SW480 (cell line): ENCODE measurements at regions not wholly inside any gene's neighbourhood (a gene's known extent, or its start where the extent isn't known, plus 50 kb on each side); places are given as distances from the start of the nearest gene placed in this dataset.
A peak's percentile ranks its signal among the peaks of the same experiment; 100 is the strongest.

ENCODE experiments used
- DNase-seq: peaks from one replicate; pipeline ENCODE4 v3.0.0-alpha.2; 2016; ENCODE audit warnings: low spot score

DNA sequence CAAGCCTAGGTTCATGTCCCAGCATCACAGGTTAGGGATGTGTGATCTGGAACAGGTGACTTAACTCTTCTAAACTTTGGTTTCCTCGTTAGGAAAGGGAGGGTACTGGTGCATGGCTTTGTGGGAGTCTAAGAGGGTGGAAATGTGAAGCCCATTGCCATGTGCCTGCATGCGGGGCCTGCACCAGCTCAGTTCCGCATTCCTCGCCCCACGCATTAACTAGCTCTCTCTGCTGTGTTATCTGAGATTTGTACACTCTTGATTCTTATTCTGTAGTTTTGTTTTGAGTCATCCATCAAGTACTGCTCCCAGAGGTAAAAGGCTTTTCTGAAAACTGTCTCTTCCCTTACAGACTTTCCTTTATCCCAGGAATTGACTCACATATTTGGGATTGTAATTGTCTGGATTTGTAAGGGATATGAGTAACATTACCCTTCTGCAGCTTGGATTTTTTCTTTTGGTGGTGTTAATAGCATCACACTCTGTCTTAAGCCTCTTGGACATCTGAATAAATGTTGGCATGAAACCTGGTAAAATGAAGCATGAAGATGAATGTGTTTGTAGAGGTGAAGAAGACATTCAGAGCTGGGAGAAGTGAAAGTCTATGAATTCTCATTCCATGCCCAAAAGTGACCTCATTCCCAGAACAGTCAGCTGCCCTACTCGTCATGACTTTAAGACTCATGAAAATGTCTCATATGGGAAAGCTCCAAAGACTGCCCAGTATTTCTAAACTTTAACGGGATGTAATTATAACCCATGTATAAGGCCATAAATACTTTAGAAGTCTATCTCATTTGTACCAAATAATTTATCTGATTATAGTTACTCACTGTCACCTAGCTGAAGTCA lies 357.3 kb downstream of the FOXA2 start:
- no peak for DNase-seq

- no peak for DNase-seq
Observed at GRCh38 chr20:22223236-22223635, 361.1 kb downstream of the FOXA2 start.

DNA sequence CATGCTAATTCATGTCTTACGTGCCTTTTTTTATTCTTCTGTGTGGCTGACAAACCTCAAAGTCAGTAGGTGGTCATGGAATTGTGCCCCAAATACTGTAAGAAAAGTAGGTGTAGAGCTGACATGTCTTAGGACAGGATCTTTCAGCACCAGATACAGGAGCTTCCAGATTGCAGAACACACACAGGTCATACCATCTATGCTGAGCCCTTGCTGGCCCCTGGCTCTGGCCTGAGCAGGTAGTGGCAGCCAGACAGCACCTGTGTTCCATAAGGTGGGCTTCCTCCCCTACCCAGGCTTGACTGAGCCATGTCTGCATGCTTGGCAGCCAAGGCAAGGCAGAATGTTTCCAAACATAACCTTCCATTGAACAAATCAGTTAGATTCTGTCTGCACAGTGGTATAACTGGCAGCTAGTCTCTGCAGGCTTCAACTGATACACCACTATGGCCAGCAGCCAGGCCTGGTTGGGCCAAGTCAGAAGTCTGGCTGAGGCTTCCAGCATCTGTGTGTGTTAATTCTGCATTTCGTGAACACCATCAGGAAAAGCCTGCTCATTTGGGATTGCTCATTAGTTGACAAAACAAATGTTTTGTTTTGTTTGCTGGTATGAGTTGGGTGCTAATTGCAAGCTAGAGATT lies 366.5 kb downstream of the FOXA2 start:
- DNase-seq = no peak

DNA sequence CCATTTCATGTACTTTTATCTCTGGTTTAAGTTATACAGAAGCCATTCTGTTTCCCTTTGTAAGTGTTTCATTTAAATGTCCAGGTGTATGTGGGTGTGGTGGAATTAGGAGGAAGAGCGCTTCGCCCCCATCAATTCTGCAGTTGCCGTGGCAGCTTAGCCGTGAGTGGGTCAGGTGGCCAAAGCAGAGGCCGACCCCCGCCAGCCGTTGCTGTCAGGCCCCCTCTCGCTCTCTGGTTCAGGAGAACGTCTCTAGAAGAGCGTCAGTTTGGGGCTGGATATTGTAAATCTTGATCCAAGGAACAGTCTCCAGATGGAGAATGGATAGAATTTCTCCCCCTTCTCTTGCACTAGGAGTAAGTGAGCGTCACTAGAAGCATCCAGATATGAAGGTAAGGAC lies 367.4 kb downstream of the FOXA2 start:
- no peak for DNase-seq

GRCh38 chr20:22214296-22214695 lies 370.1 kb downstream of the FOXA2 start:
- DNase-seq = no peak

DNA sequence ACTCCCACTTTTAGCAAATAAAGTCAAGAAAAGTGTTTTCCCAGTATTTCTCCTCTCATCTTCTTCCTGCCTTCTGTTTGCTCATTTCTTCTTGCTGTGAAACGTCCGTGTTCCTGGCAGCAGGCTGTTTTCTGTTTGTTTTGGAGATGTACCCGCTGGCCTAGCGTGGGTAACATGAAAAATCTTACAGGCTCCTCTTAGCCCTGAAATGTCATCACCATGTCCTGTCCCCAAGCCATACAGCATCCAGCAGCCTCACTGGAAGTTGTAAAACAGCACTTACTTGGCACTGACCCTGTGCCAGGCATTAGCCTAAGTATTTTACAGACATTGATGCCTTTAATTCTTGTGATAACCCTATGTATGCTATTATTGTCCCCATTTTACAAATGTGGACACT lies 371.1 kb downstream of the FOXA2 start:
- DNase-seq = no peak

GRCh38 chr20:22207280-22207679 lies 377.1 kb downstream of the FOXA2 start:
- peak; percentile 17 for DNase-seq

DNA sequence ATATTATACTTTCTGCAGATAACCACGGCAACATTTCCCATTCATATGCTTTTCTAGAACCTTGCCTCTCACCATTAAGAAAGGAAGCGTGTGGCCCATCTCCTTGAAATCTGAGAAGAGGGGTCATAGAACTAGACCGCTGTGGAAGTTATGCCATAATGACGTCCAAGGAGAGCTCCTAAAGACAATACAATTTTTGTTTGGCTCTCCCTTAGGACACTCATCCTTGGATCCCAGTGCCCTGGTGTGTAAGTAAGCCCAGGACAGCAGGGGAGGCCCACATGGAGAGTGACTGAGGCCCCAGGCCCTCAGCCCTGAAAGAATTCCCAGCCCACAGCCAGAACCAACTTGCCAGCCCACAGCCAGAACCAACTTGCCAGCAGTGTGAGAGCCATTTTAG lies 379.6 kb downstream of the FOXA2 start:
- no peak for DNase-seq

GRCh38 chr20:22182148-22182547 lies 402.2 kb downstream of the FOXA2 start:
- DNase-seq = no peak

DNA sequence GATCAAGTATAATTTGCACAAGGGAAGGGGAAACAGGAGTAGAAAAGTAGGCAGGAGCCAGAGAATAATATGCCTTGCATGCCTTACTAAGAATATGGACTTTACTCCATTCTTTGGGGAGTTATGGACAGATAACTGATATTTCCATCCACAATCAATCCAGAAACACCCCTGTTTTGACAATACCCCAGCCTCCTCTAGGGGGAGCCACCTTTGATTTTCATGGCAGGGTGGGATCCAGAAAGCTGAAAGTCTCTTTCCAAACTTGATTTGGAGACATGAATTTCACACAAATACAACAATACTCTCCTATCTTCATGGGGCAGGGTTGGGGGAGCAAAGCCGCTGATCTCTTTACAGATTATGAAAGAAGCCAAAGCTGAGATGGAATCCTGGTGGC lies 404.1 kb downstream of the FOXA2 start:
- DNase-seq = no peak

- no peak for DNase-seq
Observed at GRCh38 chr20:22160101-22160652, 424.2 kb downstream of the FOXA2 start.

DNA sequence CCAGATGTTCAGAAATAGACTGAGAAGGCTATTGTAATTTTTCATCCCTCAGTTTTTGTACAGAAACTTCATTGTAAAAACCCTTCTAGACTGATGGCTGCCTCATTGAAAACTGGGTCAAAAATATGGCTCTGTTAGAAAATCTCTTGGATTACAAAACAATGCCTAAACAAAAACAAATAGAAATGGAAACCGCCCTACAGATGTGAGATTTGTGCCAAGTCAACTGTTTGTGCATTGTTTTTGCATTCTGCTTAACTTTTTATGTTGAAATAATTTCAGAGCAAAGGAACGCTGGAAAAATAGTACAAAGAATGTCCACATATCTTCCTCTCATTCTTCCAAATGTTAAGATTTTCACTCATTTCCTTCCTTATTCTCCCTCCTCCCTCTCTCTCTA lies 425.1 kb downstream of the FOXA2 start:
- DNase-seq = no peak

- DNase-seq = no peak
Observed at GRCh38 chr20:22127587-22127986, 422.1 kb downstream of the PAX1 start.

DNA sequence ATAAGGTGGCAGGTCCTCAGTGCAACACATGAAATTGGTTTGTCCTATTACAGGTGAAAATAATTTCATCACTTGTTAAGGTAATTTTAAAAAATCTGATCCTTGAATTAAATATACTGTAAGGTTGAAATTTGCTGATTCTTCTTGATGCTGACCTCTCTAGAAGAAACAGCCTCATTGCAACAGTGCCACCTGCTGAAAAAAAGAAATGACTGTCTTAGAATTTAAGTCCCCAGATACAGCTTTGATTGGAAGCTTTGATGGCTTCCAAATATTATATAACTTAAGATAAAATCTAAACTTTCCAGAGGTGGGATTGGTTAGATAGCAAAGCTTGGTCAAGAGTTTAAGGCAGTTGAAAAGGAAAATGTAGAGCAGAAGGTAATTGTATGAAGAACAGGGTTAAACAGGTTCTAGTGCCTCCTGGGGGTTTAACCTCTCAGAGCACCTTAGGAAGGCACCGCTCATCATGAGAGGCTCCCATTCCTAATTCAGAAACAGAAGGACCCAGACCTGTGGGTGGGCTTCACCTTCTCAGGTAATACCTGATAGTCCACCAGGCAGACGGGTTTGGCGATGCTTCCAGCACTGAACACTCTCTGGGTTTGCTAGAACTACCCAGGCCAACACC lies 401.0 kb downstream of the PAX1 start:
- DNase-seq = peak; percentile 61

DNA sequence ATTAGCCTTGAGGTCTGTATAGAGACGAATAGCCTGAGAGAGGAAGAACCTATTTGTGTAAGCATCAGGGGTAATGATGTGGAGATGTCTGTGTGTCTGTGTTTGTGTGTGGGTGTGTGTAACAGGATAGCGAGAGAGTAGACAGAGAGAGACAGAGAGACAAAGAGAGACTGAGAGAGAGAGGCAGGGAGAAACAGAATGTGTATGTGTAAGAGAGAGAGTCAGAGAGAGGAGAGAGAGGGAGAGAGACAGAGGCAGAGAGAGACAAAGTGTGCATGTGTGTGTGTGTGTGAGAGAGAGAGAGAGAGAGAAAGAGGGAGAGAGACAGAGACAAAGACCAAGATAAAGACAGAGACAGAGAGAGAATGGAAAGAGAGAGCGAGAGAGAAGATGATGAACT lies 396.1 kb downstream of the PAX1 start:
- DNase-seq = no peak

GRCh38 chr20:22100686-22101085 lies 395.2 kb downstream of the PAX1 start:
- DNase-seq = no peak

DNA sequence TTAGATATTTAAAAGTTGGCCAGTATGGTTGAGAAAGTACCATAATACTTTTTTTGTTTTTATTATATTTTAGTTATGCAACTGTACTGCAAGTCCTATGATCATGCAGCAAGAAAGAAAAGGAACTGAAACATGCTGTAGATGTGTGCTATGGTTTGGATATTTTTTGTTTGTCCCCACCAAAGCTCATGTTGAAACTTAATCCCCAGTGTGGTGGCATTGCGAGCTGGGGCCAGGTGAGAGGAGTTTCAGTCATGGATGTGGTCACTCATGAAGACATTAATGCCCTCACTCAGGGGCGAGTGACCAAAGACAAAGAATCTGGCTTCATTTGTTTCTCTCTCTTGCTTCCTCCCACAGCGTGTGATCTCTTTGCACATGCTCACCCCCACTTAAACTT lies 393.9 kb downstream of the PAX1 start:
- no peak for DNase-seq

DNA sequence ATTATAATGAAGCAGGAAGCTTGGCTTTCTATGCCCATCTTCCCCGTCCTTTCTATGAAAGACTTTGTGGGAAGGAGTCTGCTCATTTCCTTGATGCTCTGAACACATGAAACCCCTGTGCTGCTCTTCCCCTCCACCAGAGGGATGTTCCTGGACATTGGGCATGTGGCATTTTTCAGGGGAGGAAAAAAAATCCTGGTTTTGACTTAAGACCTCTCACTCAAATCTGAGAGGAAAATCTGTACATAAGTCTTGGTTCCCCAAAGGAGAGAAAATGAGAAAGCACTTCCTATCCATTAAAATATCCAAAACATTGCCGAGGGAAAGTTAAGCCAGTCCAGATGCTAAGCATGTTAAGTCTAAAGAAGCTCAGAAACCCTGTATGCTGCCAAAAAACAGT lies 393.0 kb downstream of the PAX1 start:
- DNase-seq = no peak

DNA sequence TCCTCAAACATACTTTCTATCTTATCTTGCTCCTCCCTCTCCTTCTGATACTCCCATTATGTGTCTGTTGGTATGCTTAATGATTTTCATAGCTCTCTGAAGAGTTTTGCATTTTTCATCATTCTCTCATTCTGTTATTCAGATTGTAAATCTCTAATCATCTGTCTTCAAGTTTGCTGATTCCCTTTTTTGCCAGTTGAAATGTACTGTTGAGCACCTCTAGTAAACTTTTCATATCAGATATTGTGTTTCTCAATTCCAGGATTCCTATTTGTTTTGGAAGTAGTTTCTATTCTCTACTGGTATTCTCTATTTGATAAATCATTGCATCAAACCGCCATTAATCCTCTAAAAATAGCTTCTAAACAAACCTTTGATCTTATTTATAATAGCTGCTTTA lies 387.7 kb downstream of the PAX1 start:
- DNase-seq = no peak

DNA sequence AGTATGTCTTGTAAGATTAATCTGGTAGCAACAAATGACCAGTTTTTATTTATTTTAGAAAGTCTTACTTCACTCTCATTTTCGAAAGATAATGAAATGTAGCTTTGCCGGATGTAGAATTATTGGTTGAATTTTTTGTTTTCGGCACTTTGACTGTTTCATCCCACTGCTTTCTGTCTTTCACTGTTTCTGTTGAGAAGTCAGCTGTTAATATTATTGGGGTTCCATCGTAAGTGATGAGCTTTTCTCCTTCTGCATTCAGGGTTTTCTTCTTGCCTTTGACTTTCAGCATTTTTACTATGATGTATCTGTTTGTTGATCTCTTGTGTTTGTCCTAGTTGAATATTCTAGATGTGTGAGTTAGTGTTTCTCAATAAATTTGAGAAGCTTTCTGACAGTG lies 383.4 kb downstream of the PAX1 start:
- DNase-seq = no peak

- DNase-seq = no peak
Observed at GRCh38 chr20:22080985-22081384, 375.5 kb downstream of the PAX1 start.

- no peak for DNase-seq
Observed at GRCh38 chr20:22074635-22075034, 369.2 kb downstream of the PAX1 start.

GRCh38 chr20:22071841-22072240 lies 366.4 kb downstream of the PAX1 start:
- DNase-seq = no peak
